ENCODE measurements at regions not wholly inside any gene's neighbourhood (a gene's known extent, or its start where the extent isn't known, plus 50 kb on each side); places are given as distances from the start of the nearest gene placed in this dataset.

DNA sequence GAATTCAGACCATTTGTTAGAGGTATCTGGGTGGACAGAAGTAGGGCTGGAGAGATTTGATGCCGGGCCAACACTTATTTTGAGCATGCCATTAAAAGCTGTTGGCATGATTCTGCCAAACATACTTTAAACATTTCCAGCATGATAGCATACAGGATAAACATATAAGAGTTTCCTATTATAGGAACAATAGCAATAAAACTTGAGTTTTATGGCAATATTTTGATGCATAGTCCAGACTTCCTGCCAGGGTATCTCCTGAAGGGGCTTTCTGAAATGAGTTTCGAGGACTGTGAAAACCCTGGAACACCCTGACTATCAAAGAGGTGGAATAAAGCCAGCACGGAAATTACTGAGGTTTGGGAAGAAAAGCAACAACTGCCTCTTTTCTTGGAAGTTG lies 1398.0 kb upstream of the NXPH2 start:
- H3K27ac ChIP-seq (ENCODE audit: low read depth, low read length): no peak overlapping the region
- no peak for DNase-seq (ENCODE audit: low read depth, low spot score)
- no peaks in the 10 kb centered on the region for H3K27me3 ChIP-seq (ENCODE audit: control insufficient read depth, insufficient read depth, low read length)
- H3K9me3 ChIP-seq (ENCODE audit: control insufficient read depth, insufficient read depth, low read length): no peaks in the 10 kb centered on the region
- no peak overlapping the region for H3K4me3 ChIP-seq (ENCODE audit: low read depth, low read length)
- ChIA-PET POLR2A (no interaction called here), CTCF (no interaction called here)
- TF ChIP-seq, protein P1, sequence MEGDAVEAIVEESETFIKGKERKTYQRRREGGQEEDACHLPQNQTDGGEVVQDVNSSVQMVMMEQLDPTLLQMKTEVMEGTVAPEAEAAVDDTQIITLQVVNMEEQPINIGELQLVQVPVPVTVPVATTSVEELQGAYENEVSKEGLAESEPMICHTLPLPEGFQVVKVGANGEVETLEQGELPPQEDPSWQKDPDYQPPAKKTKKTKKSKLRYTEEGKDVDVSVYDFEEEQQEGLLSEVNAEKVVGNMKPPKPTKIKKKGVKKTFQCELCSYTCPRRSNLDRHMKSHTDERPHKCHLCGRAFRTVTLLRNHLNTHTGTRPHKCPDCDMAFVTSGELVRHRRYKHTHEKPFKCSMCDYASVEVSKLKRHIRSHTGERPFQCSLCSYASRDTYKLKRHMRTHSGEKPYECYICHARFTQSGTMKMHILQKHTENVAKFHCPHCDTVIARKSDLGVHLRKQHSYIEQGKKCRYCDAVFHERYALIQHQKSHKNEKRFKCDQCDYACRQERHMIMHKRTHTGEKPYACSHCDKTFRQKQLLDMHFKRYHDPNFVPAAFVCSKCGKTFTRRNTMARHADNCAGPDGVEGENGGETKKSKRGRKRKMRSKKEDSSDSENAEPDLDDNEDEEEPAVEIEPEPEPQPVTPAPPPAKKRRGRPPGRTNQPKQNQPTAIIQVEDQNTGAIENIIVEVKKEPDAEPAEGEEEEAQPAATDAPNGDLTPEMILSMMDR (IDR thresholded peaks at IDR 0.05; ENCODE audit: low read depth, low read length): no peak

DNA sequence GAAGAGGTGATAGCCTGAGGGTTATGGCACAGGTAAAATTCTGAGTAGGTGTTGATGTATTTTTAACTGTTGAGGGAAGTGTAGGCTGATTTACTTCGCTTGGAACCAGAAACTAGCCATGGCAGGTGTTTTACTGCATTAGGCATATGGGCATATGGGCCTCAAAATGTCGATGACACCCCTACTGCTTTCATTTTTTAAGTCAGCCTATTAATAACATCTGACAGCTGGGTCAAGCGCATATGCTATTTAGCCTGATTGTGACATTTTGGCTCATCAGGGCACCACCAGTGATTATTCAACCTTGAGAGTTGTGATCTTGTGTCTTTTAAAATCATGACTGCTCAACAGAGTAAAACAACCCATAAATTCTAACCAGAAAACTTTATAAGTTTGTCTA lies 1396.9 kb upstream of the NXPH2 start:
- Histone ChIP-seq H3K27me3 (ENCODE audit: control insufficient read depth, insufficient read depth, low read length) (no peaks in the 10 kb centered on the region), H3K9me3 (ENCODE audit: control insufficient read depth, insufficient read depth, low read length) (no peaks in the 10 kb centered on the region), H3K4me3 (ENCODE audit: low read depth, low read length) (no peak overlapping the region), H3K27ac (ENCODE audit: low read depth, low read length) (no peak overlapping the region)
- TF ChIP-seq, protein P1 (IDR thresholded peaks at IDR 0.05; ENCODE audit: low read depth, low read length): no peak
- CTCF ChIA-PET: no interaction called here
- POLR2A ChIA-PET: no interaction called here
- no peak for DNase-seq (ENCODE audit: low read depth, low spot score)

DNA sequence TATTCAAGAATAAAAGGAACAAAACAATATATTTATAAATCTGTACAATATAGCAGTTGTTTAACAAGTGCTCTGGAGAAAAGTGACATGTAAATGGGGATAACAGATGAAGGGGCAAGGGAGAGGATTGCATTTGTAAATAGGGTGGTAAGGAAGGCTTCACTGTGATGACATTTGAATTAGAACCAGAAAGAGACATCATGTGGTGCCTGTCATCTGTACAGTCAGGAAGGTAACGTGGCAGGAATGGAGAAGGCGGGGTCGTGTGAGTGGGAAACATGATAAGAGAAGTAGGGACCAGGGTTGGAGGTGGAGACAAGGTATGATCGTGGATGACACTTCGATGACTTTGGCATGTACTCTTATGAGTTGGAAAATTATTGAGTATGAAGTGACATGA lies 1393.6 kb upstream of the NXPH2 start:
- Histone ChIP-seq H3K27ac (ENCODE audit: low read depth, low read length) (no peak overlapping the region), H3K4me3 (ENCODE audit: low read depth, low read length) (no peak overlapping the region), H3K9me3 (ENCODE audit: control insufficient read depth, insufficient read depth, low read length) (no peaks in the 10 kb centered on the region), H3K27me3 (ENCODE audit: control insufficient read depth, insufficient read depth, low read length) (no peaks in the 10 kb centered on the region)
- CTCF ChIA-PET: no interaction called here
- TF ChIP-seq, protein P1 (IDR thresholded peaks at IDR 0.05; ENCODE audit: low read depth, low read length): no peak
- POLR2A ChIA-PET: no interaction called here
- no peak for DNase-seq (ENCODE audit: low read depth, low spot score)

DNA sequence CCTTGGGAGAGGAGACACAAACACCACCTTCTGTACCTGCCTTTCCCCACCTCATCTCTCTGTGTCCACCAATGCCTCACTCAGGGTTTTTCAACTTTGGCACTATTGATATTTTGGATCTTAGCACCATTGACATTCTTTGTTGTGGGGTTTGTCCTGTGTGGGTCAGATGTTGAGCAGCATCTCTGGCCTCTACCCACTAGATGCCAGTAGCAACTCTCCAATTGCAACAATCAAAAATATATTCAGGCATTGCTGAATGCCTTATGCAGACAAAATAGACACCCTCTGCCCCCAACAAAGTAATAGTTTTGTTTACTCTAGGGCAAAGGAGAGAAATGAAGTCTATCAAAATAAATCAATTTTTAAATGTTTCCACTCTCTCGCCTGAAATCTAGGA lies 1384.3 kb upstream of the NXPH2 start:
- Histone ChIP-seq H3K4me3 (ENCODE audit: low read depth, low read length) (no peak overlapping the region), H3K27ac (ENCODE audit: low read depth, low read length) (no peak overlapping the region), H3K9me3 (ENCODE audit: control insufficient read depth, insufficient read depth, low read length) (peaks cover 7% of the 10 kb centered on the region), H3K27me3 (ENCODE audit: control insufficient read depth, insufficient read depth, low read length) (no peaks in the 10 kb centered on the region)
- ChIA-PET CTCF (no interaction called here), POLR2A (no interaction called here)
- DNase-seq (ENCODE audit: low read depth, low spot score): no peak
- TF ChIP-seq, protein P1 (IDR thresholded peaks at IDR 0.05; ENCODE audit: low read depth, low read length): no peak

DNA sequence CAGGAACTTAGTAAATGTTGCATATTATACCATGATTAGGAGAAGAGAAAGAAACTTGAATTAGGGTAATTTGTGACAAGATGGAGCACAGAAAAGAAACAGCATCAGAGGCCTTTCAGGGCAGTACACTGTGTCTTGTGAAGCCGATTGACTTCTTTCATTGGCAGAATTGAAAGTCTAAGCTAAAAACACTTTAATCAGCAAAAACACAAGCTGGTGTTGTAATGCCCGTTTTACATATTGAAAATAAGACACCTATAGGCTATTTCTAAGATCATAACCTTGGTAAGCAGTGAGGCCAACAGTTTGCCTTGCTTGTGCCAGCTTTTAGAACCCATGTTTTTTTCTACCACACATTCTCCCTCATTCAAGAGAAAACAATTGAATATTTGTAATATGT lies 1378.1 kb upstream of the NXPH2 start:
- TF ChIP-seq, protein P1 (IDR thresholded peaks at IDR 0.05; ENCODE audit: low read depth, low read length): no peak
- H3K27me3 ChIP-seq (ENCODE audit: control insufficient read depth, insufficient read depth, low read length): no peaks in the 10 kb centered on the region
- H3K9me3 ChIP-seq (ENCODE audit: control insufficient read depth, insufficient read depth, low read length): 0 out of 2 replicates have a peak, but pooled peaks cover 4% of the 10 kb centered on the region
- H3K27ac ChIP-seq (ENCODE audit: low read depth, low read length): no peak overlapping the region
- CTCF ChIA-PET: no interaction called here
- POLR2A ChIA-PET: no interaction called here
- no peak for DNase-seq (ENCODE audit: low read depth, low spot score)
- no peak overlapping the region for H3K4me3 ChIP-seq (ENCODE audit: low read depth, low read length)
